H9 (cell line): ENCODE measurements at regions not wholly inside any gene's neighbourhood (a gene's known extent, or its start where the extent isn't known, plus 50 kb on each side); places are given as distances from the start of the nearest gene placed in this dataset.

Experiments used
- DNase-seq: peaks from one replicate; pipeline ENCODE4 v3.0.0-alpha.2; 2017
- H2AFZ ChIP-seq: one replicate; pipeline ENCODE4 v1.6.1; 2013; ENCODE audit warnings: mild to moderate bottlenecking, low read length, control low read depth, moderate library complexity
- H2AK5ac ChIP-seq: 2 replicates; pipeline ENCODE4 v1.6.1; 2013; ENCODE audit warnings: low read length, control low read depth, mixed read lengths; ENCODE audit not compliant: insufficient read length
- H2BK120ac ChIP-seq: one replicate; pipeline ENCODE4 v1.6.1; 2013; ENCODE audit warnings: low read depth, mild to moderate bottlenecking, low read length, control low read depth, inconsistent platforms; ENCODE audit not compliant: poor library complexity, severe bottlenecking
- H2BK12ac ChIP-seq: 2 replicates; pipeline ENCODE4 v1.6.1; 2013; ENCODE audit warnings: low read length, control low read depth, mixed read lengths, low read depth; ENCODE audit not compliant: insufficient read length
- H2BK15ac ChIP-seq: 2 replicates; pipeline ENCODE4 v1.6.1; 2013; ENCODE audit warnings: low read depth, low read length, control low read depth
- H2BK20ac ChIP-seq: one replicate; pipeline ENCODE4 v1.6.1; 2013; ENCODE audit warnings: low read depth, mild to moderate bottlenecking, low read length, control low read depth, inconsistent platforms; ENCODE audit not compliant: poor library complexity, severe bottlenecking
- H2BK5ac ChIP-seq: 2 replicates; pipeline ENCODE4 v1.6.1; 2013; ENCODE audit warnings: low read length, control low read depth, mixed read lengths; ENCODE audit not compliant: insufficient read length
- H3K14ac ChIP-seq: 2 replicates; pipeline ENCODE4 v1.6.1; 2013; ENCODE audit warnings: low read length, control low read depth; ENCODE audit not compliant: insufficient read depth
- H3K18ac ChIP-seq: 2 replicates; pipeline ENCODE4 v1.6.1; 2013; ENCODE audit warnings: low read depth, mild to moderate bottlenecking, mixed read lengths, low read length, control low read depth; ENCODE audit not compliant: insufficient read length
- H3K23ac ChIP-seq: 2 replicates; pipeline ENCODE4 v1.6.1; 2013; ENCODE audit warnings: low read length, control low read depth, mixed read lengths, low read depth; ENCODE audit not compliant: insufficient read length
- H3K23me2 ChIP-seq: 2 replicates; pipeline ENCODE4 v1.6.1; 2013; ENCODE audit warnings: low read depth, mild to moderate bottlenecking, mixed read lengths, low read length, control low read depth; ENCODE audit not compliant: insufficient read length, poor library complexity, severe bottlenecking
- H3K27ac ChIP-seq: 2 replicates; pipeline ENCODE4 v1.5.1; 2013; ENCODE audit warnings: low read length, control low read depth, mixed read lengths, low read depth; ENCODE audit not compliant: insufficient read length
- H3K27me3 ChIP-seq: 2 replicates; pipeline ENCODE4 v1.6.1; 2013; ENCODE audit warnings: low read length, control low read depth, inconsistent platforms; ENCODE audit not compliant: insufficient read depth
- H3K4ac ChIP-seq: 2 replicates; pipeline ENCODE4 v1.6.1; 2013; ENCODE audit warnings: low read depth, mild to moderate bottlenecking, control low read depth, inconsistent platforms, low read length, moderate library complexity
- H3K4me1 ChIP-seq: 2 replicates; pipeline ENCODE4 v1.6.1; 2013; ENCODE audit warnings: low read length, control low read depth, inconsistent platforms; ENCODE audit not compliant: insufficient read depth
- H3K4me2 ChIP-seq: 2 replicates; pipeline ENCODE4 v1.6.1; 2013; ENCODE audit warnings: low read length, control low read depth, mixed read lengths; ENCODE audit not compliant: insufficient read length, insufficient read depth
- H3K56ac ChIP-seq: 2 replicates; pipeline ENCODE4 v1.6.1; 2013; ENCODE audit warnings: low read depth, mild to moderate bottlenecking, mixed read lengths, low read length, control low read depth; ENCODE audit not compliant: insufficient read length
- H3K79me1 ChIP-seq: 2 replicates; pipeline ENCODE4 v1.6.1; 2013; ENCODE audit warnings: low read depth, mild to moderate bottlenecking, moderate library complexity, low read length, control low read depth, inconsistent platforms; ENCODE audit not compliant: insufficient read depth, poor library complexity, severe bottlenecking
- H3K79me2 ChIP-seq: 2 replicates; pipeline ENCODE4 v1.6.1; 2013; ENCODE audit warnings: low read length, control low read depth, inconsistent platforms; ENCODE audit not compliant: insufficient read depth
- H3K9ac ChIP-seq: 2 replicates; pipeline ENCODE4 v1.6.1; 2013; ENCODE audit warnings: low read length, control low read depth, mixed read lengths; ENCODE audit not compliant: insufficient read length; ENCODE audit errors: extremely low read depth
- H3K9me3 ChIP-seq: one replicate; pipeline ENCODE4 v1.6.1; 2013; ENCODE audit warnings: low read depth, low read length, inconsistent platforms; ENCODE audit not compliant: control insufficient read depth
- H3T11ph ChIP-seq: one replicate; pipeline ENCODE4 v1.6.1; 2013; ENCODE audit warnings: mild to moderate bottlenecking, low read length, control low read depth, inconsistent platforms
- H4K20me1 ChIP-seq: one replicate; pipeline ENCODE4 v1.6.1; 2013; ENCODE audit not compliant: control insufficient read depth, insufficient read length, insufficient read depth
- H4K5ac ChIP-seq: 2 replicates; pipeline ENCODE4 v1.6.1; 2013; ENCODE audit warnings: low read depth, mild to moderate bottlenecking, mixed read lengths, low read length, control low read depth; ENCODE audit not compliant: insufficient read length
- H4K8ac ChIP-seq: replicated peaks from 2 replicates; pipeline ENCODE4 v1.6.1; 2013; ENCODE audit warnings: low read length, control low read depth, mixed read lengths, low read depth; ENCODE audit not compliant: insufficient read length
- H4K91ac ChIP-seq: 2 replicates; pipeline ENCODE4 v1.6.1; 2013; ENCODE audit warnings: low read depth, mild to moderate bottlenecking, moderate library complexity, mixed read lengths, low read length, control low read depth; ENCODE audit not compliant: insufficient read length
- H3K27ac Mint-ChIP-seq, 3 experiments: 2 replicates in 2 of 3; 3 replicates in 1 of 3; pipeline ENCODE4 v1.8.0; 2020 to 2021; ENCODE audit warnings: mixed read lengths in 3 of 3, mild to moderate bottlenecking in 1 of 3, moderate library complexity in 1 of 3
- H3K27me3 Mint-ChIP-seq: 2 replicates; pipeline ENCODE4 v1.8.0; 2021; ENCODE audit warnings: low read depth, mild to moderate bottlenecking, moderate library complexity, mixed read lengths
- H3K36me3 Mint-ChIP-seq, 3 experiments: 2 replicates in 2 of 3; 3 replicates in 1 of 3; pipeline ENCODE4 v1.8.0; 2020 to 2021; ENCODE audit warnings: low read depth in 3 of 3, mixed read lengths in 3 of 3; ENCODE audit not compliant: insufficient read depth in 1 of 3
- H3K4me1 Mint-ChIP-seq, 2 experiments: 2 replicates each; pipeline ENCODE4 v1.8.0; 2020; ENCODE audit warnings: mixed read lengths in 2 of 2
- H3K4me3 Mint-ChIP-seq, 2 experiments: 2 replicates in 1 of 2; 3 replicates in 1 of 2; pipeline ENCODE4 v1.8.0; 2020 to 2021; ENCODE audit warnings: mild to moderate bottlenecking in 2 of 2, mixed read lengths in 2 of 2, moderate library complexity in 1 of 2
- H3K9me3 Mint-ChIP-seq, 2 experiments: 2 replicates in 1 of 2; 3 replicates in 1 of 2; pipeline ENCODE4 v1.8.0; 2020; ENCODE audit warnings: mild to moderate bottlenecking in 2 of 2, mixed read lengths in 2 of 2, moderate library complexity in 1 of 2
- WGBS: extraction: QIAGEN DNeasy Blood & Tissue Kit; methylation state at CpG from one replicate; pipeline ENCODE4 v1.1.7; 2013; ENCODE audit warnings: missing lambda C conversion rate, low lambda C conversion rate, mixed read lengths; ENCODE audit not compliant: insufficient read length; ENCODE audit errors: extremely low coverage; 5-methylcytosine and 5-hydroxymethylcytosine counted together
- TF ChIP-seq, protein P1 (sequence below): fragments of 200-600 bp; sonication (generic); conservative IDR thresholded peaks from 3 replicates; pipeline ENCODE4 v1.8.0; 2021; ENCODE audit warnings: antibody characterized with exemption, mild to moderate bottlenecking

DNA sequence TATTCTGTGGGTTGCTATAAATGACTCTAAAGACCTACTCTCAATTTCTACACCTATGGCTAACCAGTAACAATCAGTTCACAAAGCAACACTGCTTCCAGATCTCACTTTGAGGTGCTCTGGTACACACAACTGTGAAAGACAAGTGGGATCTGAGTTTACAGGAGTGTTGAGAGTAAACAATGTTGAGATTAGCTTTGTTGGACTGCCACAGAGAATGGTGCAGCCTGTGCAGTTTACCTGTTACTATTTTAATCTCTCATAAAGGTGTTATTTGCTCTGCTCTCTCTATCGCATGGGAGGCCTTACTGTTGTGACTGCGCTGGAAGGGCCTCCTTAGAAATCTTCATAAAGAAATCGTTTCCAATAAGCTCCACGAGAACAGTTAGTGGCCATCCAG, 112.0 kb downstream of the SOX2 start:
- H2BK20ac ChIP-seq: no peak overlapping the region
- no peak overlapping the region for H2AK5ac ChIP-seq
- no peak overlapping the region for H2BK5ac ChIP-seq
- peaks cover 5 to 6% of the 10 kb centered on the region in 2 experiments for H3K4me1 Mint-ChIP-seq
- TF ChIP-seq, protein P1, sequence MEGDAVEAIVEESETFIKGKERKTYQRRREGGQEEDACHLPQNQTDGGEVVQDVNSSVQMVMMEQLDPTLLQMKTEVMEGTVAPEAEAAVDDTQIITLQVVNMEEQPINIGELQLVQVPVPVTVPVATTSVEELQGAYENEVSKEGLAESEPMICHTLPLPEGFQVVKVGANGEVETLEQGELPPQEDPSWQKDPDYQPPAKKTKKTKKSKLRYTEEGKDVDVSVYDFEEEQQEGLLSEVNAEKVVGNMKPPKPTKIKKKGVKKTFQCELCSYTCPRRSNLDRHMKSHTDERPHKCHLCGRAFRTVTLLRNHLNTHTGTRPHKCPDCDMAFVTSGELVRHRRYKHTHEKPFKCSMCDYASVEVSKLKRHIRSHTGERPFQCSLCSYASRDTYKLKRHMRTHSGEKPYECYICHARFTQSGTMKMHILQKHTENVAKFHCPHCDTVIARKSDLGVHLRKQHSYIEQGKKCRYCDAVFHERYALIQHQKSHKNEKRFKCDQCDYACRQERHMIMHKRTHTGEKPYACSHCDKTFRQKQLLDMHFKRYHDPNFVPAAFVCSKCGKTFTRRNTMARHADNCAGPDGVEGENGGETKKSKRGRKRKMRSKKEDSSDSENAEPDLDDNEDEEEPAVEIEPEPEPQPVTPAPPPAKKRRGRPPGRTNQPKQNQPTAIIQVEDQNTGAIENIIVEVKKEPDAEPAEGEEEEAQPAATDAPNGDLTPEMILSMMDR: no peak
- no peaks in the 10 kb centered on the region for H3K9me3 ChIP-seq
- H3K79me2 ChIP-seq: no peaks in the 10 kb centered on the region
- H2AFZ ChIP-seq: no peak overlapping the region
- peaks cover 2% of the 10 kb centered on the region; the same call in 1 of the 2 replicates for H3K4me1 ChIP-seq
- no peak overlapping the region for H3K23ac ChIP-seq
- no peak overlapping the region for H3K4ac ChIP-seq
- no peak overlapping the region for H3K9ac ChIP-seq
- H4K20me1 ChIP-seq: no peaks in the 10 kb centered on the region
- H4K5ac ChIP-seq: no peak overlapping the region
- no peak overlapping the region for H3K18ac ChIP-seq
- no CpG with 5 or more reads among the region's 4 CpGs for WGBS
- H3K27ac ChIP-seq: no peak overlapping the region
- no peak overlapping the region for H4K8ac ChIP-seq
- H3K36me3 Mint-ChIP-seq: peaks cover 0 to 8% (median 2%) of the 10 kb centered on the region in 3 experiments; a peak in 4 of 7 replicates
- H3K4me3 Mint-ChIP-seq: no peak overlapping the region
- H2BK120ac ChIP-seq: no peak overlapping the region
- no peaks in the 10 kb centered on the region for H3K27me3 ChIP-seq
- no peak overlapping the region for H3K4me2 ChIP-seq
- no peak overlapping the region for H3K56ac ChIP-seq
- no peak for DNase-seq
- H2BK15ac ChIP-seq: no peak overlapping the region
- no peak overlapping the region for H3T11ph ChIP-seq
- H3K23me2 ChIP-seq: no peaks in the 10 kb centered on the region
- no peak overlapping the region for H2BK12ac ChIP-seq
- H3K79me1 ChIP-seq: no peaks in the 10 kb centered on the region
- peaks cover 3% of the 10 kb centered on the region in 2 experiments; a peak in 3 of 5 replicates for H3K9me3 Mint-ChIP-seq
- H4K91ac ChIP-seq: no peak overlapping the region
- H3K14ac ChIP-seq: no peak overlapping the region
- no peaks in the 10 kb centered on the region; the same call in 1 of the 2 replicates for H3K27me3 Mint-ChIP-seq
- H3K27ac Mint-ChIP-seq: no peak overlapping the region
